ENCODE measurements at regions not wholly inside any gene's neighbourhood (a gene's known extent, or its start where the extent isn't known, plus 50 kb on each side); places are given as distances from the start of the nearest gene placed in this dataset.
"Not testable (repeated sequence)": the region's sequence is repeated elsewhere in the genome, so short reads cannot be mapped to it uniquely, and the experiment has no call there.

DNA sequence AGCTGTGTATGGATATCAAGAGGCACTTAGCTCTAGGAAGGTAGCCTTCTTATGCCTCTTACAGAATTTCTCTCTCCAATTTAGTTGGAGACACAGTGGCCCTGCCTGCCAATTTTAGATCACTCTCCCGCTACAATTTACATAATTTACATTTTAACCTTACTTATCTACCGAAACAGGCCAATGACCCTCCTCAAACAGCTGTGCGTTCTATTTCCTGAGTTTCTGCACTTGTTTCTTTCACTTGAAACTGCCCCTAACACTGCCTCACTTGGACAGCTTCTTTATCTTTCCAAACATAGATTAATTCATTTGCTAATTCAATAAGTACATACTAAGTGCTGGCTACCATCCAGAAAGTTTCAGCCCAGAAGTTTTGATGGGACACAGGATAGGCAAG, 52.9 kb upstream of the HDDC2 start:
- DNase-seq, result no peak

DNA sequence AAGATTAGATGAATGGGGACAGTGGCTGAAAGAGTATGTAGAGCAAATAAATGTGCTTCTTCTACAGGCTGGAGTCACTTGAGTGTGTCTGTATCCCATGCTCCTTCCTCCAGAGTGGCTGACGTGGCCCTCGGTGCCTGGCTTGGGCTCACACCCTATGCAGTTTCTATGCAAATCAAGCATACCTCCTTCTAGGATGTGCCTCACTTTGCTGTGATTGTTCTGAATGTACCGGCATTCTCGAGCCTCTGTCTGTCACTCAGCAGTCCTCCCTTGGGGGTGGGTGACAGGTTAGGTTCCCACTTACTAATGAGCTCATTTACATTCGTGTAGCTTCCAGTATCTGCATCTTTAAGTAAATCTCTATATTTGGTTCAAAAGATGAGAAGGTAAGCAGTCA, 55.1 kb upstream of the HDDC2 start:
- no peak for DNase-seq

DNA sequence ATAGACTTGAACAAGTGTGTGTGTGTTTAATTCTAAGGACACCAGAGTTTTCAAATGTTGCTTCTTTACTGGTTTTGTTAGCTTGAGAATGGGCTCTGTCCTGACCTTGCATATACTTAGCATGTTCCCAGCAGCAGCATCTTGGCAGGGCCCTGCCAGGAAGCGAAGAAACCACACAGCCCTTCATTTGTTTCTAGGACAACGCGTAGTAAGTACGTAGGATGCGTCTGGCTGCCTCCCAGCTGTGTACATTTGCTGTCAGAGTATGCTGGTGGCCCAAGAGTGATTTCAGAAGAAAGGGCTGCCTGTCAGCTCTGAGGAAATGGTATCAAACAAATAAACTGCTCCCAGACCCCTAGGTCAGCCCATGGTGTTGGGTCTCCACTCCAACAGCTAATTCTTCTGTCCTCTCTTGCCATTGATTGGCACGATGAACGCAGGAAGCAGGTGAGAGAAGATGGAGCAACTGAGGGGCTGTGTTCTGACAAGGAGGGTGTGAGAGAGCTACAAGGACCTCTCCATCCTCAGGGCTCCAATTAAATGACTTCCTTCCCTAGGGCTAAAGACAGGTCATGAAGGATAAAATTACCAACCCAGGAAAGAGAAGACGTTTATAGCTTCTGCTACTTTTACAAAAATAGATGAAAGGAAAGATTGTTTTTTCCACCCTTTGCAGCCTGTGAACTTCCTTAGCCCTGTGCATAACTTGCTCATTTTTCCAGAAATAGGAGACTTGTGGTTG, 55.9 kb upstream of the HDDC2 start:
- peak; percentile 60 for DNase-seq

DNA sequence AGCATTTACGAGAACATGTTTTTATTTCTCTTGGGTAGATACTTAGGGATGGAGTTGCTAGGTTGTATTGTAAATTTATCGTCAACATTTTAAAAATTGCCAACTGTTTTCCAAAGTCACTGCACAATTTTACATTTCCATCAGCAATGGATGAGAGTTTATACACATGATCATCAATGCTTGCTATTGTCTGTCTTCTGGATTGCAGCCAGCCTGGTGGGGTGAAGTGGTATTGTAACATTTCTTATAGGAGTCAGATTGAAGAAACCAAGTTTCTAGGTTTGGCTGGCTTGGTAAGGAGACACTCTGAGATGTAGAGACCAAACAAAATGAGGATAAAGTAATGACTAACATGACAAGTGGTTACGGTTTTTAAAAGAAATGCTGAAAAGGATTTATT, 57.1 kb upstream of the HDDC2 start:
- no peak for DNase-seq

DNA sequence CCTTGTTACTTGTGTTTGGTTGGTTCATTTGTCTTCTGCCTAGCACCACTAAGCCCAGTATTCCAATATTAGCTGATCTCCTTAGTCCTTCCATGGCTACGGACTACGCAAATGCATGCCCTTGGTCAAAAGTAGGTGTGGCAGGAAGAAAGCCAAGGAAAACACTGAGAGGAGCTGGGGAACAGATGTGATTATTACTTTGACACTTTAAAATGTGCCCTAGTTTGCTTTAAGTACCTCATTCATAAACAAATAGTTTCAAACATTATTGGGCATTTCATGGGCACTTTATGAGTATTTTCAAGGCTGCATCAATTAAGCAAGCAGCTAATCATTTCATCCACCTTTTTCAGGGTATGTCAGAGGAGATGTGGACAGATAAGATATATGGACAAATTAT, 60.1 kb upstream of the HDDC2 start:
- DNase-seq, result no peak

DNA sequence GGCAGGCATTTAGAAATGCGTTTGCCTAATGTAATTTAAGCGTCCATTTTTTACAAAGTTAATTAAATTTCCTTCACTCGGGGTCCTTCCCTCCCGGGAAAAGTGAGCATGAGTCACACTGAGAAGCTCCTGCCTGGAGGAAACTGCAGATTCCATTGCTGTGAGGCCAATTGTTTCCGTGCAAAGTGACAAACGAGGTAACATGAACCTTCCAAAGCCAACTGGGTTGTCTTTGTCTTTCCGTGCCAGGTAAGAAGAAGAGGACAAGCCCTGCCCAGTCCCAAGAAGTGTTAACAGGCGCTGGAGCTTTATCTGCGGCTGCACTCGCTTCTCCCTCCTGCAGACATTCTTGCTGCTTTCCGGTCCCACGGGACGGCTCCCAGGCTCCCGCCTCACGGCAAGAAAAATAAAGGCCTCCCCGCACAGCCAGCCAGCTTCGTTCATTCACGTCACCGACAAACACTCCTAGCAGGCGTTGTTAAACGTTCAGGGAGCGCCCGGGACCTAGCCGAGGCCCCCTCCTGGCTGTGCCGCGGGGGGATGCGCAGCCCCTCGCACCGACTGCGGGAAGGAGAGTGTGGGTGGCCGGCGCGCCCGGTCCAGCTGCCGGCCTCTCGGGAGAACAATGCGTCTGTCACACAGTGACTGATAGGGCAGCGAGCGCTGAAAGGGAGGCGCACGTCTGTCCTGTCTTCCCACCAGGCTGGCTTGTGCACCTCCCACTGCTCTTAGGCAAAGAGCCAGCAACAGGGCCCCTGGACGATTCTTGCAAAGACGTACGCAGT, 61.5 kb upstream of the HDDC2 start:
- DNase-seq, result peak; percentile 77

DNA sequence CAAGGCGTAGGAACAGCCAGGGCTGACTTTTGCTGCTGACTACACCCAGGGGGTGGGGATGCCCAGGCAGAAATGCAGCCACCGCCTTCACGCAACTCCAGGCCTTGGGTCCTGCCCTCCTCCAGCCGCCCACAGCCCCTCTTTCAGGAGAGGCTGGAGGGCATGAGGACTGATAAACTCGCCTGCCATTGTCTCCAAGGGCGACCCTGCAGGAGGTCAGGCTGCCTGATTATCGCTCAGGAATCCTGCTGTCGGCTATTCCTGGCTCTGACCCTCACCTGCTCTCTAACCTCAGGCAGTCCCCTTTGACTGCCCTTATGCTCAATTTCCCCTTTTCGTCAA, 62.0 kb upstream of the HDDC2 start:
- no peak for DNase-seq

DNA sequence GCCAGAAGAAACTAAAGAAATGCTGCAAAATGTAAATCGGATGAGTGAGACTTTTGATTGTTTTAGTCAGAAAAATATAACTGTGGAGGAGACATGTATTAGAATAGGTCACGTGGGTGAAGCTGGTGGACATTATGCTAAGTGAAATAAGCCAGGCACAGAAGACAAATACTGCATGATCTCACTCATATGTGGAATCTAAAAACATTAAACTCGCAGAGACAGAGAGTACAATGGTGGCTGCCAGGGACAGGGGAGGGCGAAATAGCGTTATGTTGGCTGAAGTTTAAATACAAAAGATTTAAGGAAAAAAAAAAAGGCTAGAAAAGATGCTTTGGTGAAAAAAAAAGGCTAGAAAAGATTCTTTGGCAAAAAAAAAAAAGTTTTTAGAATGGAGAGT, 63.5 kb upstream of the HDDC2 start:
- no peak for DNase-seq

DNA sequence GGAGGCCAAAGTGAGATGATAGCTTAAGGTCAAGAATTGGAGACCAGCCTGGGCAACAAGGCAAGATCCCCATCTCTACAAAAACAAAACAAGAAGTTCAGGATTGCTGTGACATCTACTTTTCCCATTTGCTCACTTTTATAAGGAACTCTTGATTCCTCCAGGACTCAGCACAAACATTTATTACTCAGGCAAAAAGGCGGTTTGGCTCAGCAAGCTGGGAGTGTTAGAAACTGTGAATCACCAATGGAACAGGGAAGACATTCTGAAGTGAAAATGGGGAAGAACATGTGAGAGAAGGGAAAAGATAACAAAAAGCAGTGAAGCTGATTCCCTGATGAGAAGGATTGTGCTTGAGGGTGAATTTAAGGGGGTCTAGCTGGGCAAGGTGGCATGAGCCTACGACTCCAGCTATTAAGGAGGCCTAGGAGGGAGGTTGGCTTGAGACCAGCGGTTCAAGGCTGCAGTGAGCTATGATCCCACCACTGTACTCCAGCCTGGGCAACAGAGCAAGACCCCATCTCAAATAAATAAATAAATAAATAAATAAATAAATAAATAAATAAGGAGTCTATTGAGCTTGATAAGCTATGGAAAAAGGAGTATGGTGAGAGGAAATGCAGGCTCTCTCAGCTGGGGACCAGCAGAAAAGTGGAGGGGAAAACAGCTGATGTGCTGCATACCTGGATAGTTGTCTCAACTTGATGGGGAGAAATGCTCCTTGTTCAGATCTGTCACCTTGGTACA, 65.4 kb upstream of the HDDC2 start:
- no peak for DNase-seq

DNA sequence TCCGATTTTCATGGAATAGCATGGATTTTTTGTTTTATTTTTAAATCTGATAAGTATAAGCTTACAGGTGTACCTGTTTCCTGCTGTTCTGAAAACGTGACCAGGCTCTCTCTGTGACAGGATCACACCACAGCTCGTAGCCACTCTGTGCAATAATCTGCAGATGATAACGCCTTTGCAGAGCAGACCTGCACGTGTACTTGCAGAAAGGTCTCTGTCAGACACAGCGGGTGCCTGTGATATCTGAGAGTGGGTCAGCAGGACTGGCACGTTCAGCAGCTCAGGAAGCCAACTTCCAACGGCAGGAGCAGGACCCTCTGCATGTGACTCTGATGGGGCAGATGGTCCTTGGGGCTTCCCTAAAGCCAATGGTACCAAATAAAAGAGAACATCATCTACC, 68.6 kb upstream of the HDDC2 start:
- no peak for DNase-seq

DNA sequence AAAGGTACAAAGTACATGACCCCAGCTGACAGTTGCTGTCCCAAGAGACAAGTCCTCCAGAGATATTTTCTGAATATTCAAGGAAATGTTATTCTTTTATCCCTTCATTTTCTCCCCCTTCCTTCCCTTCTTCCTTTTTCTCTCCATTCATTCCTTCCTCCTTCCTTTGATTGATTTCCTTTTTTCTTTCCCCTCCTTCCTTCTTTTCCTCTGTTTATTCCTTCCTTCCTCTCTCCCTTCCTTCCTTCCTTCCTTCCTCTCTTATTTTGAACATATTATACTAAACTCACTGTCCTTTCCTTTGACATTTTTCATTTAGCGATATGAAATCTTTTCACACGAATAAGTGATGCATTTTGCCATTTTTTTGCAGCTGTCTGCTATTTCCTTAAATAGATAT, 73.2 kb upstream of the HDDC2 start:
- DNase-seq, result no peak

DNA sequence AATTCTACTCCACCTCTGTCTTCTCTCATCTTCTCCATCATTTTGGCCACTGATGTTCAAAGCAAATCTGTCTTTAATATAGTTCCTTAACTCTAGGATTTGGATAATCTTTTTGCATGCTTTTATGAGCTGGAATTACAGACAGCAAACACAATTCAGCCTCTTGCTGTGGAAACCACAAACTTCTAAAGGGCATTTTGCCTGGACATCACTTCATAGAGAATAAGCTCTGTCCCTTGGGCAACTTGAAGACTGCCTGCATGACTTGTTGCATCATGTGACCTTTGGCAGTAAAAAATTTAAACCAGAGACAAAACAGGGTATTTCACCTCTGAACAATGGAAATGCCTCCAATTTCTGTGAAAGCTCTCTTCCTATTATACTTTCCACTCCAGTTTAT, 74.1 kb upstream of the HDDC2 start:
- DNase-seq, result no peak

DNA sequence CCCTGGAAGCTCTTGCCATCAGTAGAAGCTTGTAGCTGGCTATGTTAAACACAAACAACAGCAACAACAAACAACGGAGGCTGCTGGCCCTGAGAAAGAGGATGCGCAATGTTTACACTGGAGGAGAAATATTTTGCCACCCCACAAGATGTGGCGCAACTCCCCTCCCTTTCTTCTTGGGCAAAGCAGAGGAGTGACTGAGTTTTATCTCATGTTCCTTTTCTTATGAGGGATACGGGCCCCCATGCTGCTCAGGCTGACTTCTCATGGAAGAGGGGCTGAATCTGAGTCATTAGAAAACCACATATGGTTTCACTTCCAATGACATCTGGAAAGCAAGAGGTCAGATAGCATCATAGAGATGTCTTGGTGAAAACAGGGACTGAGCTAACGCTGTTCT, 75.9 kb upstream of the HDDC2 start:
- DNase-seq, result peak; percentile 31

DNA sequence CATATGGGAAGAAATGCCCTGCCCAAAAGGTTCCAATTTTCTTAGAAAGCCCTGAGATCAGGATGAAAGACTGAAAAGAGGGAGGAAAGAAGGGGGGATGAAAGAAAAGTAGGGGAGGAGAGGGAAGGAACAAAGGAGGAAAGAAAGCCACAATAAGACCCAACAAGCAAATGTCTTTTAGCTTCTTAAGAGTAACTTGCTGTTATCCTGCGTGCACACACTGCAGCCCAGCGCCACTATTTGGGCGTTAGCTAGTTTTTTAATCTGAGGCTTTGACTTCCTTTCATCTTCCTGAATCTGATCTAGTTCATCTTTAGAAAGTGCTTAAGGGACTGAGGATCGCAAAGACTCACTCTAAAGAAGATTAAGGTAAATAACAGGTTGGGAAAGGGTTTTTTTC, 77.4 kb upstream of the HDDC2 start:
- no peak for DNase-seq

DNA sequence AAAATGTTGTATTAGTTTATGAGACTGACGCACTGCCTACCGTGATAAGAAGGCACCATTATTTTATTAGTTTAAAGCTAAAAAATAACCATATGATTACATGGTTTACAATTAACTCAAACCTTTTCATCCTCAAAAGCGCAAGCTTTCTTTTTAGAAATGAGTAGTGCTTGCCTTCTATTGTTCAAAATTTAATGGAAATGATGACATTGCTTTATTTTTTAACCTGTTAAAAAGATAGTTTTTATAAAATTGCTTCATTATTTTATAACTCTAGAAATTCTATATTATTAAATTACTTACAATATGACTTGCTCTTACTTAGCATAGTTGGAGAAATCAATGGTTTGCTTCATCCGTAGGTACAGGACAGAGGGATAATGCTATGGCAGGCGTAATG, 78.7 kb upstream of the HDDC2 start:
- no peak for DNase-seq

DNA sequence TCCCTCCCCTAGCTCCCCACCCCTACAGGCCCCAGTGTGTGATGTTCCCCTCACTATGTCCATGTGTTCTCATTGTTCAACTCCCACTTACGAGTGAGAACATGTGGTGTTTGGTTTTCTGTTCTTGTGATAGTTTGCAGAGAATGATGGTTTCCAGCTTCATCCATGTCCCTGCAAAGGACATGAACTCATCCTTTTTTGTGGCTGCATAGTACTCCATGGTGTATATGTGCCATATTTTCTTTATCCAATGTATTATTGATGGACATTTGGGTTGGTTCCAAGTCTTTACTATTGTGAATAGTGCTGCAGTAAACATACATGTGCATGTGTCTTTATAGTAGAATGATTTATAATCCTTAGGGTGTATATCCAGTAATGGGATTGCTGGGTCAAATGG, 84.6 kb upstream of the HDDC2 start:
- not testable (repeated sequence) for DNase-seq

DNA sequence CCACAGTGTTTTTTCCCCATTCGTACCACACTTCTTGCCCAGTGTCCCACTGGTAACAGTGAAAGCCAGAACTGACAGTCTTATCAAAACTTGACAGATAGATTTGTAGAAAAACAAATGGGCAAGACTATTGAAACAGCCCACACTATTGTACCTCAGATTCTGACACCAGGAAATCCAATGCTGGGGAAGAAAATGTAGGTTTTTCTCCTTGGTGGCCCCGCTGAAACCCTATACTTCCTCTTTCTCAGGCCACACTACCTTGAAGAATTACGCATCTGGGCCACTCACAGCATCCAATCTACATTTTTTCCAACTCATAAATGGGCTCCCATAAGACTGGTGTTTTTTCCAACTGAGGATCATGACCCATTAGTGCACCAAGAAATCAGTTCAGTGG, 90.9 kb upstream of the HDDC2 start:
- DNase-seq, result no peak

DNA sequence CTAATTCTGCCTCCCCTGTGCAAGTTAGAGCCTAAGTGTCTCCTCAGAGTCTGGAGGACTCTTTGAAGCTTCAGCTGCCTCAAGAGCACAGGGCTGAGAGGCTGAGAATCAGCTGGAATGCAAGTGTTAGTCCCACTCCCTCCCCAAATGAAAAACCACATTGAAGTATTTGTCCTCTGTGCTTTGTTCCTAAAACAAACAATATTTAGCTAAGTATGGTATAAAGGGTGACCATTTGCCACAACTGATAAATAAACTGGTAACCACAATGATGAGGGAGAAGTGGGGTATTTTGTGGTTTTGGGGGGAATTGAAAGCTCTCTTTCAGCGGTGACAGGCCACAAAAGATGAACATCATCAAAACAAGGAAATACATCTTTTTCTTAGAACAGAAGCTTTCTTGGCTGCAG, 91.7 kb upstream of the HDDC2 start:
- no peak for DNase-seq

DNA sequence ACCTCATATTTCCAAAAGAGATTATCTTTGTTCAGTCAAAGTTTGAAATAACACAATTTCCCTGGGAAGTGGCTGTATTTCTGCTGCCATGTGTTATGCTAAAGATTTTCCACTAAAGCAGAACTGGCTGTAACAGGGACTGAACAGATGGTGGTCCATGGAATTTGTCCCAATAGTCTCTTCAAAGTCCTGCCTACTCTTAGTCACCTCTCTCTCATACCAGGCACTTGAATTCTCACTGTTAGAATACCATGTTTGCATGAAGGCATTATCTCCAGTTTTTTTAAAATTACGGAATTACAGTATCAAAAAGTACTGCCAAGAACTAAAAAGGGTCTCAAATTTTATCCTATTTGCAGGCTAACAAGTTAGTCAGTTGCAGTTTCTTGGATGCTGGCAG, 105.0 kb upstream of the HDDC2 start:
- DNase-seq, result no peak

DNA sequence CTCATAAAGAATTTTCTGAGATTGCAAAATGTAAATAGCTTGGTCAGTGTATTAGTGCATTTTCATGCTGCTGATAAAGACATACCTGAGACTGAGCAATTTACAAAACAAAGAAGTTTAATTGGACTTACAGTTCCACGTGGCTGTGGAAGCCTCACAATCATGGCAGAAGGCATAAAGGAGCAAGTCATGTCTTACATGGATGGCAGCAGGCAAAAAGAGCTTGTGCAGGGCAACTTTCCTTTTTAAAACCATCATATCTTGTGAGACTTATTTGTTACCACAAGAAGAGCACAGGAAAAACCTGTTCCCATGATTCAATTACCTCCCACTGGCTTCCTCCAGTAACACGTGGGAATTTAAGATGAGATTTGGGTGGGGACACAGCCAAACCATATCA, 112.7 kb upstream of the HDDC2 start:
- DNase-seq, result no peak

DNA sequence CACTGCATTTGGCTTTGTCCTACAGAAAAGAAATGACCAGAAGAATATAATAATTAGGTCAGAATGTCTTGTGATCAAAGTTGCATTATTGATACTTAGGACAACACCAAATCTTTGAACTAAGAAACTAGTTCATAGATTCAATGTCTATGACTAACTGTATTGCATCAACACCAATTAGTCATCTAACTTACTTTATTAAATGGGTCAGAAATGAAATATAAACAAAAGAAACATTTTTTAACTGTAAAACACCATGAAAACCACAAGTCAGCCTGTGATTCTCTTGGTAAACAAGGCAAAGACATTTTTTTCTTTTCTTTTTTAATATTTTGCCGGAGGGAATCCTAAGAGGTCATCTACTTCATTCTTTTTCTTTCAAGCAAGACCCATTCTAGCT, 114.1 kb upstream of the HDDC2 start:
- DNase-seq, result no peak

DNA sequence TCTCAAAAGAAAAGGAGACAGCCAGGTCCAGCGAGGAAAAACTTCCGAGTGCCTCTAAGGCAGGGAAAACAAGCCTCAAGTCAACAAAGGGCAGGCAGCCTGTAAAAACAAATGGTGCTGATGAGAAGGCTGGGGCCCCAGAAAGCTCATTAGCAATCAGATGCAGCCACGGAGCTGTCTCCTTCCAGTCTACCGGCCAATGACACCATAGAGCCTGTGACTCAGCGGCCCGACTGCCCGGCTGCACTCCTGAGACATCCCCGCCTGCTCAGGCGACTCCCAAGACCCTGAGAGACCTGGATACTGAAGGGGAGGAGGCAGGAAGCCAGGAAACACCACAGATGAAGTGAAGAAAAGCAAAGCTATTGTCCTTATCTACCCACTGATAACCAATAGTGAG, 120.1 kb upstream of the HDDC2 start:
- DNase-seq, result no peak

DNA sequence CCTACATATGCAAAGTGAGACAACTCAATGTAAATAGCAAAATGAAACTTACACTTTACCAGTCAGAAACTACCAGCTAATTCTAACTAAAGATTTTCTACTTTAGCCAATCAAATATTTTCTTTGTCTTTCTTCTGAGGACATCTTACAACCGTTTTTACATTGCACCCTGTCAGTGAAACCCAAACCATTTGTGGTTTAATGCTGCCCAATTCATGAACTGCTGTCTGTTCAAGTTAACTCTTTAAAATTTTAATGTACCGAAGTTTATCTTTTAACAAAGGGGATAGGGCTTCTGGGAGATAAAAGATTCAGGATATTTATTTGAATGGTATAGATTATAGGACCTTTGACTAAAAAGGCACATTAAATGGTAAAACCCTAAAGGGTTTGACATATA, 121.3 kb upstream of the HDDC2 start:
- no peak for DNase-seq

DNA sequence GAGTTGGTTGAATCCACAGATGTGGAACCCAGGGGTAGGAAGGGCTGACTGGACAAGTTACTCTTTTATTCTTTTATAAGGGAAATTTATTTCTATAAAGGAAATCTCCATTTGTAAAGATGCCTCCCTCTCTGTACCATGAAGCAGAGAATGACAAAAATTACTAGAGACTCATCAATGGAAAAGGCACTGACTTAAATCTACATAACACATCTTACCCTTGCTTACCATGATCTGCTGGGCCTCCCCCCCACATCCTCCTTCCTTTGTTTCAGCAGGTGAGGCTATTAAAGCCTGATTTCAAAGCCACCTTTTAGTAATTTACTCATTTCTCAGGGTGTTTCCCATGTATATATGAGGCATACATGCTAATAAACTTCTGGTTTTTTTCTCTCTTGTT, 130.2 kb upstream of the HDDC2 start:
- no peak for DNase-seq

All from tongue (tissue), 1 donor.